Stimulated activated CD4-positive, alpha-beta T cell treated with anti-CD3 and anti-CD28 coated beads, Interleukin-2, amount 100 ng/mL, for 48 hours (primary cell): ENCODE measurements at regions not wholly inside any gene's neighbourhood (a gene's known extent, or its start where the extent isn't known, plus 50 kb on each side); places are given as distances from the start of the nearest gene placed in this dataset.
"Not testable (repeated sequence)": the region's sequence is repeated elsewhere in the genome, so short reads cannot be mapped to it uniquely, and the experiment has no call there.

Experiments used
- DNase-seq, 2 donors: peaks; one replicate each; pipeline ENCODE4 v3.0.0-alpha.2; 2020

DNA sequence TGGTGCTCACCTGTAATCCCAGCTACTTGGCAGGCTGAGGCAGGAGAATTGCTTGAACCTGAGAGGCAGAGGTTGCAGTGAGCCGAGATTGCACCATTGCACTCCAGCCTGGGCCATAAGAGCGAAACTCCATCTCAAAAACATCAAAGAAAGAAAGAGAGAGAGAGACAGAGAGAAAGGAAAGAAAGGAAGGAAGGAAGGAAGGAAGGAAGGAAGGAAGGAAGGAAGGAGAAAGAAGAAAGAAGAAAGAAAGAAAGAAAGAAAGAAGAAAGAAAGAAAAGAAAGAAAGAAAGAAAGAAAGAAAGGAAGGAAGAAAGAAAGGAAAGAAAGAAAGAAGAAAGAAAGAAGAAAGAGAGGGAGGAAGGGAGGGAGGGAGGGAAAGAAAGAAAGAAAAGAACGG, 69.4 kb upstream of the SLC25A33 start:
- DNase-seq: not testable (repeated sequence)

DNA sequence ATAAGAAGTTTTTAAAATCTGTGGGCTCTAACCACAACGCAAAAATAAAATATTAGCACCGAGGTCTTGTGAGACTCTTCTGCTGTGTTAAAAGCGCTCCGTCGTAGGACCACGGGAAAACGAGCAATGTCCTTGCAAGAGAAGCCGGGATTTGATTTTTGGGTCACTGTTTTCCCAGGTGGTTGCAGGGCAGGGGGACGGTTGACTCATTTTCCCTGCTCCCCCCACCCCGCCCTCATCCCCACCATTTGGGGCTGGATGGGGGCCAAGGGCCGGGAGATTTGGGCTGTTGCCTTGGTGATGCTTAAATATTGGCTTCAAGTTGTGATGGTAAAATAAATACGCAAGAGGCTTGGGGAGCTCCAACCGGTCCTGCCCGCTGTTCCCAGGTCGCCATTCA, 67.6 kb upstream of the SLC25A33 start:
- DNase-seq: no peak

DNA sequence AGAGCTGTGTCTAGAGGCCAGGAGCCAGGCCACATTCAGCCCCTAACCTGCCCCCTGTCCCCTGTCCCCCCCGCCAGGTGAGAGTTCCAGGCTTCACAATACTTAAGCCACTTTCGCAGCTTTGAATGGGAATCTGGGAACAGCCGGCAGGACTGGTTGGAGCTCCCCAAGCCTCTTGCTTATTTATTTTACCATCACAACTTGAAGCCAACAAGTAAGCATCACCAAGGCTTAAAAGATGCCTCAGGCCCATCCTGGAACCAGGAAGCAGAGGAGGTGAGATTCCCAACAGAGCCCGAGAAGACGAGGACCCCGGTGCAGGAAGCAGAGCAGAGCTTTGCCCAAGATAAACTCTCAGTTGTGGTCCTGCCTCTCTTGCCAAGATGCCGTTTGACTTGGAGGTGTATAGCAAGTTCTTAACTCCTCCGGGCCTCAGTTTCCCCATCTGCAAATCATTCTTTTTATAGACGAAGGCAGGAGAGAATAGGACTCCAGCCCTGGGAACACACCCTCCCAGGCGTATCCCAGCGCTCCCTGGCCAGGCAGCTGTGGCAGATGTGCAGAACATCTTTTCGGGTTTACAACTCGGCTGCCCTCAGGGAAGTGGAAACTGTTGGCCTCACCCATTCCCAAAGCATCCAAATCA, 66.8 kb upstream of the SLC25A33 start:
- no peak for DNase-seq

DNA sequence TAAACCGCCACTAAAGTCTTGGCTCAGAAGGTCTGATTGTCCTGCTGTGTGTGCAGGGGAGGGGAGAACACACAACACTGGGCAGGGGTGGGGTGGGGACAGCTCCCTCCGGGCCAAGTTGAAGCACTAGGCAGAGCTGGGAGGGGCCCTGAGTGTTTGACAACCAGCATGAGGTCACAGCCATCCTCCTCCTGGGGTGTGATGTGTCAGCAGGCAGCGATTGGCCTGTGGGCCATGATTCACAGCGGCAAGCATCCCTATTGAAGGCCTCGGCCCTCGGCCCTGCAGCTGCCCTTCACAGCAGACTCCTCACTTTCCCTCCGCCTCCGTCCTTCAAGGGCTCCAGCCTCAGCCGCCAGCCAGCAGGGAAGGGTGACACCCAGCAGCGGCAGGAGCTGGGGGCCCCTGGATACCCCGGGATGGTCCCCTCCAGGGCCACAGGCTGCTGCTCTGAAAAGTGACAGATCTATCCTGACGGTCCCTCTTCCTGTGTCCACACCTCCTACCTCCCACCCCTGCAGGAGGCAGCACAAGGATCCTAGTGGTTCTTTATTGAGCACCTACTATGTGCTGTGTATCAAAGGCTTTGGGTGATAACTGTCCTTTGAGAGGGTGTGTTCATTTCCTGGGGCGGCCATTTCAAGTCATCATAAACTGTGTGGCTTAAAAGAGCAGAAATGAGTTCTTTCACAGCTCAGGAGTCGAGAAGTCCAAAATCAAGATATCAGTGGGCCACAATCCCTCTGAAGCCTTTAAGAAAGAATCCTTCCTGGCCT, 66.0 kb upstream of the SLC25A33 start:
- DNase-seq: no peak

DNA sequence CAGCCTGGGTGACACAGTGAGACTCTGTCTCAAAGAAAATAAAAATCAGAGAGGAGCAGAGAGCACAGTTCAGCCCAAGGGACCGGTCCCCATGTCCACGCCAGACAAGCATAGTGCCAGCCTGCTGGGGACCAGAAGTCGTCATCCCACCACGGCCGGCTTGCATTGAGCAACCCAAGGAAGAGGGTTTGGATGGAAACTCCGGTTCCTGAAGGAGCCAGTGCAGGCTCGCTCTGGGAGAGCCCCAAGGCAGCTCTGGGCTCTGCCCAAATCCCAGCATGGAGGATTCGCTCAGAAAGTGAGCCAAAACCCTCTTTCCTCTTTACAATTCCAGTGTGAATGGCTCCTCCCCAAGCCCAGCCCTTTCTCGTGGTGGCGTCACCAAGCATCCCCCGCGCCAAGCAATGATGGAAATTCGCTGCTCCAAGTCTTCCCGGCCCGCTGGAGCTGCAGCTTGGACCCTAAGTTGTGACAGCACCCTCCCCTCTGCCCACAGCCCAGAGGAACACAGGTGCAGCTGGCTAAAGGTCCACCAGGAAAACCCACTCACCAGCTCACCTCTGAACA, 64.1 kb upstream of the SLC25A33 start:
- no peak for DNase-seq

DNA sequence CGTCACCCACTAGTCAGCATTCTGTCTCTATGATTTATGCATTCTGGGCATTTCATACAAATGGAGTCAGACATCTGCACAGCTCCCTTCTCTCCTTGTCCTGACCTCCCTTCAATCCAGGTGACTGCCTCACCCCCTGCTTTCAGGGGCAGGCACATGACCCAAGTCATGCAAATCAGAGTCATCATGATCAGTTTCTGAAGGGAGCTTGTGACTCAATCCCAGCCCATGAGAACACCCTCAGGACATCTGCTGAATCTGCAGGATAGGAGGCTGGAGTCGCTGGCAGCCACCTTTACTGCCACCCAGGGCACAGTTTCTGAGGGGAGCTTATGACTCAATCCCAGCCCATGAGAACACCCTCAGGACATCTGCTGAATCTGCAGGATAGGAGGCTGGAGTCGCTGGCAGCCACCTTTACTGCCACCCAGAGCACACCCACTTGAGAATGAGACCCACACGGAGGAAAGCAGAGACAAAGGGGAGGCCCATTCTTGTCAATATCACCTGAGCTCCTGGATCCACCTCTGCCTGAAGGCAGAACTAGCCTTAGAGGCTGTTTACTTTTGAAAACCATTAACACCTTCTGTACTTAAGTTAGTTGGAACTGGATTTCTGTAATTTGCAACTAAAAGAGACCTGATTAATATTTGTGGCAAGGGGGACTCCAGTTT, 62.3 kb upstream of the SLC25A33 start:
- no peak for DNase-seq

DNA sequence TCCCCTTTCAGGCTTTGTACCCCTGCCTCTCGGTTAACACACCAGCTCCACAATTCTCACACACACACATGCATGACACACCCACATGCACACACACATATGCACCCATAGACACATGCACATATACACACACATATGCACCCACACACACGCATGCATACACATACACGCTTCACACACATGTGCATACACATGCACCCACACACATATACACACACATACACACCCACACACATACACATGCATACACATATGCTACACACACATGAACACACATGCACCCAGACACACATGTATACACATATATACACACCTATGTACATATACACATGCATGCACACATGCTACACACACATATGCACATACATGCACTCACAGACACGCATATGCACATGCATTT, 61.7 kb upstream of the SLC25A33 start:
- no peak for DNase-seq

DNA sequence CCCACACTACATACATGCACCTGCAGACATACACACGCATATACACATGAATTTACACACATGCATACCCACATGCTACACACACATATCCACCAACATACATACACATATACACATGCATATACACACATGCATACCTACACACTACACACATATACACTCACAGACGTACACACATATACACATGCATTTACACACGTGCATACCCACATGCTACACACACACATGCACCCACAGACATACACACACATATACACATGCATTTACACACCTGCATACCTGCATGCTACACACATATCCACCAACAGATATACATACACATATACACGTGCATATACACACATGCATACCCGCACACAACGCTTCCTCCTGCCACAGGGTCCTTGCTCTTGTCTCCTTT, 61.2 kb upstream of the SLC25A33 start:
- no peak for DNase-seq

DNA sequence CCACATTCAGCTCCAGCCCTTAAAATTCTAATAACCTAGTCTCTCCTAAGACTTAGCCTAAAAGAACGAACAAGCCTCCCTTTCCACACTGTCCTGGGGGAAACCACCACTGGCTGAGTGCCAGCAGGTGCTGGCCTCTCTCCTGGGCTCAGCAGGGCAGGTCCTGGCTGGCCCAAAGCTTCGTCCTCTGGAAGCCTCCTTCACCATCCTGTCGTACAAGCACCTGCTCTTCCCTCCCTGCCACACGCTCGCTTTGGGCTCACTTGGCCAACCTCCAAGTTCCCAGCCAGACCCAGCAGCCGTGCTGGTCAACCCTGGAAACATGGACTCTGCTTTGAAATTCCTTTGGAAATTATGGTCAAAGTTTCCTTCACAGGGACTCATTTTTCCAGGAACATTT, 58.2 kb upstream of the SLC25A33 start:
- no peak for DNase-seq

DNA sequence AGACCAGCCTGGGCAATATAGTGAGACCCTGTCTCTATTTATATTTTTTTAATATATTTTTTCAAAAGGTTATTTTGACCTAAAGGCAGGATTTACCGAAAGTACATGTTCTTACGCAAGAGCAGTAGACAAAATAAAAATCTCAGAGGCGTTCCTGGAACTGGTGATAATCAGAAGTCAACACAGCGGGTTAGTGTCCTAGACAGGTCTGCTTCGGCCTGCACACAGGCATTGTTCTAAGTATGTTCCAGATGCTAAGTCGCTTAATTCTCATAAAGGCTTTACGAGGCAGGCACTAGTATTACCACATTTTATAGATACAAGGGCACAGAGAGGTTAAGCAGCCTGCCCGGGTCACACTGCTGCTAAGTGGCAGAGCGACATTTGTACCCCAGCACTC, 56.9 kb upstream of the SLC25A33 start:
- no peak for DNase-seq

DNA sequence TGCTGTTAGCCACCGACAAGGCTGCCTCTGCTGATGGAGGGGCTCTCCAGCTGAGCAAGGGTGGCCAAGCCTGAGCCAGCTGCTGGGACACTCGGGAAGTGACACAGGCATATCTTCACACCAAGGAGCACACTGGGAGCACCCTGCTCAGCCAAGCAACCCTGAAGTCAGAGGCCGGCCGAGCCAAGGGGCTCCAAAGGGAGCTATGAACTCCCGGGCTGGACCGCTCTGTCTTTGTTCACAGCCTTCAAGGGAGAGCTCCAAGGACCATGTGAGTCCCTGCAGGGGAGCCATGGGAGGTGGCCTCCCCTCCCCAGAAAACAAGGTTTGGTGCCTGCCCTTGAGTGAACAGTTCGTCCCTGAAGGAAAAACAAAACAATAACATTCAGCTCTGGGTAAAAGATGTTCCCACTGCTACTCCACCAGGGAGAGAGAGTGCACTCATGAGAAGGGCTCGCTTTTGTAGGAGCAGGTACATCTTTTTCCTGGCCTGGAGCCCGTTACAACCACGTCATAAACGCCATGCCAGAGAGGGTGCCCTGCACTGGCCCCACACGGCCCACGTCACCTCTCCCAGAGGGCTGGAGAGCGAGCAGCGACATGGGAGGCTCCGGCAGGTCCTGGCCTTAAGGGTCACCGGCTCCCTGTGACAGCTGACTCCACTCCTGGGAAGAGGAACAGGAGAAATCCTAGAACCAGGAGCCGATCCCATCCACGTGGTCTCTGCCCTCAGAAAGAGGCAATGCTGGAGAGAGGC, 56.3 kb upstream of the SLC25A33 start:
- DNase-seq: no peak

DNA sequence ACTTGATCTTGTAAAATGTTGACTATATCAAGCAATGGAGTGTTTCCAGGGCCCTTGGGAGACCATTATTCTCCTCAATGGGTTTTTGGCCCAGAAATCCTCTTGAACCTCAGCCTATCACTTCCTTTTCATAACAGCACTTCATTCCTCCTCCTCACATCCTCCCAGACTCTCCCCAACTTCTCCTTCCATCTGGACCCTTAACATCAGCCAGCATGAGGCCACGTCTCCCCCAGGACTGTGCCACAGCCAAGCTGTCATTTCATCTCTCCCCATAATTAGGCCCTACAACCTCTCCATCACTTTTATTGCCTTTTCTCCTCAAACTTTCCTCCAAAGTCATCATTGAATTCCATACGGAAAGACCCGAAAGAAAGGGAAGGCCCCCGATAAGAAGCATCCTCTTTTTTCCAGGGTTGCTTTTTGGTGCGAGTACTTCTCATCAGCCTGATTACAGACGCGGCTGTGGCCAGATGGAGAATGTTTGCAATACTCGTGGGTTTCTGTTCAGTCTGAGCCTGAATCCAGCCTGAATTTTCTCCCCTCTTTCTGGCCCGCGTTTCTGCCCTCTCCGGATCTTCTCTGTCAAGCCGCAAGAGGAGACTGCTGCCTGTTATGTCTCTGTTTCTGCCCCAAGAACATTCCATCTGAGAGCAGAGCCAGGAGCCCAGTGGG, 52.7 kb upstream of the SLC25A33 start:
- DNase-seq: no peak
